SKM-1 treated with dmso at 0.1 percent for 144 hours (cell line): ENCODE measurements at regions not wholly inside any gene's neighbourhood (a gene's known extent, or its start where the extent isn't known, plus 50 kb on each side); places are given as distances from the start of the nearest gene placed in this dataset.

Source experiments
- DNase-seq: peaks from one replicate; lab custom pipeline; 2025; ENCODE audit not compliant: unreplicated experiment; lab: John Stamatoyannopoulos, UW

DNA sequence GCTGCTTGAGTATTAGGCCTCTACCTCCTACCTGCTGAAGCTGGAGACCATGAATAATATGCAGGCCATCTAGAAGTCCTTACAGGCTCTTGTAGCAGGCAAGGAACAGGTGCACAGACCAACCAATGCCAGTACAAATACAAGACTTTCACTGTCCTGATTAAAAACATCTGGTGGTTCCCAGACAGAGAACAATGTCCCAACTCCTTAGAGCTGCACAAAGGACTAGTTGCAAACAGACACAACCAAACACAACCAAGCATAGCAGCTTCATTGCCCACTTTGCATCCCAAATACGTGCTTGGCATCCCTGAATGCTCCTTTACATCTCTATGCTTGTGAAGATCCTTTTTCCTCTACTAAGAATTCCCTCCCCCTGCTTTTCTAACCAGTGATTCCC lies 98.1 kb upstream of the CXADR start:
- DNase-seq, result no peak

DNA sequence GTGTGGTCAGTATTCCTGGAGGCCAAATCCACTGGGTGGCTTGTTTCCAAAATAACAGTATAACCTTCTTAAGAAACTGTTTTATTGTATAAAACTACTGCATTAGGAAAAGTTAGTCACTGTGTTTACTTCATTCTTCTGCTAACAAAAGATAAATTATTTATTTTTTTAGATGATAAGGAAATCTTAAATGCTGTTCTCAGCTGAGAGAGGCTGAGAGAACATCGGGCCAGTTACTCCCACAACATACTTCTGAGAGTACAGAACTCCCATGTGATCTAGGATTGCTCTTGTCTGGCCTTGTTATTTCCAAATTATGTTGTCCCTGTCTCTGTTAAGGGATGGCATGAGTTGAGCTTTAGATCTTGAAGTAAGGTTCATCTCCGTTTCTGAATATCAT lies 96.7 kb upstream of the CXADR start:
- no peak for DNase-seq

GRCh38 chr21:17422931-17423330 lies 89.9 kb upstream of the CXADR start:
- DNase-seq, result no peak

GRCh38 chr21:17427157-17427556 lies 85.7 kb upstream of the CXADR start:
- DNase-seq, result no peak

DNA sequence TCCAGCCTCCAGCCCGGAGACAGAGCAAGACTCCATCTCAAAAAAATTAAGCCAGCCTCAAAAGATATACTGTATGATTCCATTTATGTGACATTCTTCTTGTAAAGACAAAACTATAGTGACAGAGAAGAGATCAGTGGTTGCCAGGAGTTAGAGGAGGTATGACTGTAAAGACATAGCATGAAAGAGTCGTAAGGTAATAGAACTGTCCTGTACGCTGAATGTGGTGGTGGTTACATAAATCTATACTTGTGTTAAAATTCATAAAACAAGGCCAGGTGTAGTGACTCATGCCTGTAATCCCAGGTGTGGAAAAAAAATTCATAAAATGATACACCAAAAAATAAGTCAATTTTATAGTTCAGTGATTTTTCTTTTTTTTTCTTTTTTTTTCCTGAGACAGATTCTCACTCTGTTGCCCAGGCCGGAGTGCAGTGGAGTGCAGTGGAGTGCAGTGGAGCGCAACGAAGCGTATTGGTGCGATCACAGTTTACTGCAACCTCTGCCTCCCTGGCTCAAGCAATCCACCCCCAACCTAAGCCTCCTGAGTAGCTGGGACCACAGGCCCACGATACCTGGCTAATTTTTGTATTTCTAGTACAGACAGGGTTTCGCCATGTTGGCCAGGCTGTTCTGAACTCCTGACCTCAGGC lies 84.9 kb upstream of the CXADR start:
- no peak for DNase-seq

GRCh38 chr21:17428484-17428869 lies 84.4 kb upstream of the CXADR start:
- DNase-seq, result no peak

- no peak for DNase-seq
Observed at GRCh38 chr21:17428980-17429379, 83.9 kb upstream of the CXADR start.

DNA sequence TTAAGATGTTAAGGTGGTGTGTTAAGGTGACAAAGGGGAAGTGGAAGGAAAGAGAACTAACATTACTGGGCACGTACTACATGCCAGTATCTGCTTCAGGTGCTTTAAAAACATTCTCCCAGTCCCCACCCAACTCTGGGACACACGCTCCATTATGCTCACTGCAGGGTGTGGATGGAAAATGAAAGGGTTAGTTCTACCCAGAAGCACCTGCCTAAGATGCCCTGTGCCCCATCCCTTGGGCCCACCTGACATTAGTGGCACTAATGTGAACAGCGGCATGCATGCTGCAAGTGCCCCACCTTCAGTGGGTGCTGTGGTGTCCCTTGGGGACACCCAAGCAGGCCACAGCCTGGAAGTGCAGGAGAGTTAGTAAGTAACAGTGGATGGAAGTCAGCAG lies 82.9 kb upstream of the CXADR start:
- no peak for DNase-seq

DNA sequence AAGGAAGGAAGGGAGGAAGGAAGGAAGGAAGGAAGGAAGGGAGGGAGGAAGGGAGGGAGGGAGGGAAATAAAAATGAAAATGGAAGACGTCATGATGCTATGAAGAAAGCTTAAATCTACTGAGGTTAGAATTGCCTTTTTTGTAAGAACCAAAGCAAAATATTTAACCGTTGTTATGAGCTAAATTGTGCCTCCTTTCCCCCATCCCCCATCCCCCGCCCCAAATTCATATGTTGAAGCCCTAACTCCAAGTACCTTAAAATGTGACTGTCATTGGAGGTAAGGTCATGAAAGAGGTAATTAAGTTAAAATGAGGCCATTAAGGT lies 80.1 kb upstream of the CXADR start:
- DNase-seq, result no peak

DNA sequence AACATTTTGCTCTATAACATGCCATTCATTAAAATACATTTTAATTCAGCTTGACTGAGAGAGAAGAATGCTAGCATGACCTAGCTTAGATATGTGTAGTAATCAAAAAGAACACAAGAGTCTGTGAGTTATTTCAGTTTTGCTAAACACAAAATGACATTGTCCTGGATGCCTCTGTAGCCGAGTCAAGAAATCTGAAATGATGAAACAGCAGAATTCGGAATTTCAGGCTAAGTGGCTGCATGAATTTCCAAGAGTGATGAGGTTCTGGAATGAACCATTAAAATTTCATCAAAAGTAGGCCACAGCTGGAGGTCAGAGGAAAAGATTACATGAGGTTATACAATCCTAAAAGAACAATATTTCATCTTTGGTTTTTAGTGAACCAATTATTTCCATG lies 79.1 kb upstream of the CXADR start:
- no peak for DNase-seq

DNA sequence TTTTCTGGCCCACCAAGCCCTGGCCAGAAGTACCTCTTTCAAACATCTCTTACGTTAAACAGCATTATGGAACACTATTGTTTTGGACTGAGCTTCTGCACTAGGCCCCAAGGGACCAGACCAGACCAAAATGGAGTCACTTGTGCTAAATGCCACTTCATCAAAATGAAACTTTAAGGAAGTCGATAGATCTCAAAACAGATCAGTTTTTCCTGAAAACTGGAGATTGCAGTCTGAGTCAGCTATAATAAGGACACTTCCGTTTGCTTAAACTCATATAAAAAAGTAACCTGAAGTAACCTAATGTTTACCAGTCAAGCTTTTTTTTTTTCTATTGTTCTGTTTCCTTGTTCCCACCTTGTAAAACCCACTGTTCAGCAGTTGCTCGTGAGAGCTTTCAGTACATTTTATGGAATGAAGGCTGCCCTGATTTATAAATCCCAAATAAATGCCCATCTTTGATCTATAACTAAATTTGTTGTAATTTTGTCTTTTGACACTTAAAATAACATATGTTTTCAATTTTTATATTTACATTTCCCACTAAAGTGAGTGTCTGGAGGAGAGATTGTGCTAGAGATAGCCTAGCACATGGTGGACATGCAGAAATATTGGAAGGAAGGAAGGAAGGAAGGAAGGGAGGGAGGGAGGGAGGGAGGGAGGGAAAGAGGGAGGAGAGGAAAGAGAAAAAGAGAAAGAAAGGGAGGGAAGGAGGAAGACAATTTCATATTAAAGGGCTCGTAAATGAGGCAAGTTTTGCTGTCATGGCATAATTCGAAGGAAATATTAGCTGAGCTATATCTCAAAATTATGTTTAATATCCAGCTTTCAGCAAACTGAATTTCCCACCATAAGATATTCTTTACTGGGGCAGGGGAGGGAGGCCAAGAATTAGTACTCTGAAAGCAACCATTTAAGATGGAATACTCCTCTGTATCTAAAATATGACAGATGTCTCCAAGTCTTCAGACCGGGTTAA lies 77.0 kb upstream of the CXADR start:
- DNase-seq, result no peak

DNA sequence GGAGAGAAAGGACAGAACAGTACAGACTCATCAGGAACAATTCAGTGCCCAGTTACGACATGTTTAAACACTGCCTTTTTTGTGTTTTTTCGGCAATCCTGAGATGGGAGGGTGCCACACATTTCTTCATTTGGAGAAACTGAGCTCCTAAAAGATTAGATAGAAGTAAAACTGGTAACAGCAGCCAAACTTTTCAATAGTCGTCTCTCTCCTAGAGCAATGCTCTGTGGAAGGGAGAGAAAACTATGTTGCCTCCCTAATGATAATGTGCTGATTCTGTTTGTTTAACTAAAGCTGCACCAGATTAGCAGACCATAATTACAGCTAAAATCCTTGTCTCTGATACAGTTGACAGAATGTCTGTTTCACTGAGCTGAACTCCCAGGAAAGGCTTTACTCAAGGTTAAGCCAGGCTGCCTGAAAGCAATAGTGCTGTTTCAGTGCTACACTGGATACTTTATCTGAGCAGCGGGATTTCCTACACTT lies 76.2 kb upstream of the CXADR start:
- DNase-seq, result no peak

DNA sequence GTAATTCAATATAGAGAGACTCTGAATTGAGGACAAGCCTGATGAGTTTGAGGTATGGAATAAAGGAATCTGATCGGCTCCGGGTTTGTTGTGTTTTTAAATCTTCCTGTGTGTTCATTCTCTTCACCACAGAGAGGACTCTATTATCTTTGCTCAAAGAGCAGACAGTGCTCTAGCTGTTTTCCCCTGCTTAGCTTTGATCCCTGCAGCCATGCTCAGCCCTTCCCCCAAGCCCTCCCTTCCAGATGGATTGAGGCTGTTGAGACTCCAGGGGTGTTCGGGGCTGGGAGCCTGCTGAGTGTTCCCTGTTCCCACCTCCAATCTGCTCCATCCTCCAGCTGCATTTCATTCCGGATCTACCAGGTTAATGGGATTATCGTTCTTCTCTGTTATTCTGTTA lies 74.2 kb upstream of the CXADR start:
- no peak for DNase-seq

DNA sequence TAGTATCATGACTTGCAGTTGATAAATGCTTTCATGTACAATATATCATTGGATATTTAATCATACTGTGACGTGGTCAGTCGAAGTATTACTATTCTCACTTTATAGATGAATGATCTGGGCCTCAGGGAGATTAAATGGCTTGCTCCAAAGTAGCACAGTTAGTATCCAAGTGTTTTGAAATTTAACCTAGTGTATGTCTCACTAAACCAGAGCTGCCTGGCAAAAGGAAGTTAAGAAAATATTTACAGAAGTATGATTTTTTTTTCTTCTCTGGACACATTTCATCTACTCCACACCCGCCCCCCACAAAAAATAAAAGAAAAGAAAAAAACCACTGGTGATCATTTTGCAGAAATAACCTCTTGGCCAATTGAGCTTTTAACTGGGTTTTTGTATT lies 71.9 kb upstream of the CXADR start:
- no peak for DNase-seq

GRCh38 chr21:17441370-17441769 lies 71.5 kb upstream of the CXADR start:
- DNase-seq, result no peak

GRCh38 chr21:17442165-17442564 lies 70.7 kb upstream of the CXADR start:
- DNase-seq, result no peak

GRCh38 chr21:17444828-17445227 lies 68.0 kb upstream of the CXADR start:
- no peak for DNase-seq

GRCh38 chr21:17446737-17447136 lies 66.1 kb upstream of the CXADR start:
- DNase-seq, result no peak

DNA sequence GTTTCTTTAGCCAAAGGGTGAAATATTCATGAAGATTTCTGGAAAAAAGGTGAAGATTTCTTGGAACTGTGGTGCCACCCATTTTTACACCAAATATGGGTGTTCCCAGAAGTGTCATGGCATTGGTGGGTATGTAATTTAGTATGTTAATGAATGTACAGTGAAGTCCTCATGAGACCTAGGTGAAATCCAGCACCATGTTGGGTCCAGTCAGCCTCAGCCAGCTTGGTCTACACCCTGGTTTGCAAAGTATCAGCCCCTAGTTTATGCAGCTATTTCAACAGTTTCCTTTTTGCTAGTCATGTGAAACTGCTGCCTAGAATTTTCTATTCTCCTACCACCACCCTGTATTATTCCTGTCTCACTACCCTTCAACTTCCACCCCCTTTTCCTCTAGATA lies 63.1 kb upstream of the CXADR start:
- DNase-seq, result no peak

DNA sequence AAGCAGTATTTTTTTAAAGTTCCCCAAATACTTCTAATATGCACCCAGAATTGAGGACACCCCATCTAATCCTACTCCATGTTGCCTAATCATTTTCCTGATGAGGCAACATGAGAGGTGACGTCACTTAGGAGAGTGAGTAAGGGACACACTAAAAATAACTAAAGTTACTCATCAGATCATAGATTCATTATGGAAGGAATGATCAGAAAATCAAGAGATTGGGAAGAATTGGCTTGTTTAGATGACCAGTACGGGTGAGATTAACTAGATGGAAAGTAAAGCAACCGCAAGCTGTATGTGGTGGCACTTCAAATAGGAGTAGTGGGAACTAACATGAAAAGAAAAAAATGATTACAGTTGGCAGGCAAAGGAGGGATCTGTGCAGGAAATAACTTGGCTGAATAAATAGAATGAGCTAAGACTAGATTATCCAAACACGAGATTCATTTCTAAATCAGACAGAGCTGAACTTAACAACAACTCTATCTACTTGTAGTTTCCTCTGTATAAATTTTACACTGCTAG lies 61.4 kb upstream of the CXADR start:
- DNase-seq, result peak; percentile 5

DNA sequence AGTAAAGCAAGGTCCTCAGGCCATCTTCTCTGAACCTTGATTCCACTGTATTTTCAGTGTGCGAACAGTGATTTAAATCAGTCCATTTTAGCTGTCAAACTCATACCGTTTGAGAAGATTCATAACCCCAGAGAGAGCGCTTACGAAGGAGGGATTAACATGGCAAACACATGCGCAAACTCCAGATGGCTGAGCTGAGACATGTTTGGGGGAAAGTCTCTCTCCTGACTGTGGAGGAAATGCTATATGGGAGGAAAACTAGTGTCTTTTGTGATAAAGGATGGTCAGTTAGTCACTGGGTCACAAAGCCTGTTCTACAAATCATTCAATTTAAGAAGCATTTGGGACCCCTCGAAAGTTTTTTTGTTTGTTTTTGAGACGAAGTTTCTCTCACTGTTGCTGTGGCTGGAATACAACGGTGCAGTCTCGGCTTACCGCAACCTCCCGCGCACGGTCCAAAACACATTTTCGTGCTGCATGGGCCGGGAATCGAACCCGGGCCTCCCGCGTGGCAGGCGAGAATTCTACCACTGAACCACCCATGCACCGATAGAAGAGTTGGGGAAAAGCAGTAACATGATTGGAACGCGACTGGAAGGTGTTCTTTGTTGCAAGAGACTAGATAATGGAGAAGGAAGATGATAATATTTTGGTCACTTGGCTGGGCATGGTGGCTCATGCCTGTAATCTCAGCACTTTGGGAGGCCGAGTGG lies 58.4 kb upstream of the CXADR start:
- no peak for DNase-seq

GRCh38 chr21:17455028-17455353 lies 57.9 kb upstream of the CXADR start:
- DNase-seq, result no peak
